Sigmoid colon (tissue), 6 donors: ENCODE measurements at regions not wholly inside any gene's neighbourhood (a gene's known extent, or its start where the extent isn't known, plus 50 kb on each side); places are given as distances from the start of the nearest gene placed in this dataset.
A peak's percentile ranks its signal among the peaks of the same experiment; 100 is the strongest.
"Not testable (repeated sequence)": the region's sequence is repeated elsewhere in the genome, so short reads cannot be mapped to it uniquely, and the experiment has no call there.

Experiments used
- DNase-seq: peaks from one replicate; pipeline ENCODE4 v3.0.0-alpha.2; 2019
- H3K27ac ChIP-seq, 4 donors: fragments of 200-600 bp; sonication (generic); one replicate each; pipeline ENCODE4 v1.5.1; 2016 to 2019; ENCODE audit warnings: mild to moderate bottlenecking in 1 of 4
- H3K27me3 ChIP-seq, 3 donors: fragments of 200-600 bp; sonication (generic); one replicate each; pipeline ENCODE4 v1.5.1; 2019; ENCODE audit warnings: mild to moderate bottlenecking in 1 of 3
- H3K36me3 ChIP-seq, 4 donors: fragments of 200-600 bp; sonication (generic); one replicate each; pipeline ENCODE4 v1.5.1; 2016 to 2019
- H3K4me1 ChIP-seq, 4 donors: fragments of 200-600 bp; sonication (generic); one replicate each; pipeline ENCODE4 v1.5.1; 2017 to 2019
- H3K4me3 ChIP-seq, 4 donors: fragments of 200-600 bp; sonication (generic); one replicate each; pipeline ENCODE4 v1.5.1; 2017 to 2019; ENCODE audit warnings: mild to moderate bottlenecking in 2 of 4, moderate library complexity in 1 of 4
- H3K9me3 ChIP-seq, 4 donors: fragments of 200-600 bp in 3 of 4; sonication (generic) in 3 of 4; one replicate each; pipeline versions ENCODE4 v1.5.1 to v1.6.1; 2013 to 2019
- CTCF ChIP-seq, 4 experiments: fragments of 450-650 bp in 3 of 4; fragments of 200-600 bp in 1 of 4; IDR thresholded peaks; one replicate each; pipeline ENCODE4 v1.5.1; 2016 to 2019; ENCODE audit warnings: antibody characterized with exemption in 4 of 4, mild to moderate bottlenecking in 3 of 4, moderate library complexity in 2 of 4
- EP300 ChIP-seq, 4 donors: sonication (generic); formaldehyde crosslinking; IDR thresholded peaks; one replicate each; pipeline ENCODE4 v1.6.1; 2017; ENCODE audit warnings: antibody characterized with exemption in 4 of 4
- POLR2A ChIP-seq, 2 donors: fragments of 450-650 bp; IDR thresholded peaks; one replicate each; pipeline ENCODE4 v1.6.1; 2016; ENCODE audit warnings: antibody characterized with exemption in 2 of 2, mild to moderate bottlenecking in 2 of 2, moderate library complexity in 2 of 2
- POLR2AphosphoS5 ChIP-seq, 4 donors: sonication (generic); formaldehyde crosslinking; IDR thresholded peaks; one replicate each; pipeline ENCODE4 v1.6.1; 2017; ENCODE audit warnings: antibody characterized with exemption in 4 of 4
- WGBS, 2 donors: extraction: QIAGEN DNeasy Blood & Tissue Kit; methylation state at CpG; one replicate each; pipeline ENCODE4 v1.1.7; 2013; 5-methylcytosine and 5-hydroxymethylcytosine counted together
- intact Hi-C: fragments of 100-400 bp; cut with DNase I; formaldehyde crosslinking; loops from one replicate; pipeline ENCODE4 v1.15.1; 2023
- donor health status: healthy with polysubstance abuse.
- donor health status: healthy.

GRCh38 chr1:232421143-232421796 is 208.7 kb downstream of the SIPA1L2 start:
- Histone ChIP-seq H3K27me3 (no peaks in the 10 kb centered on the region), H3K36me3 (peaks cover 0 to 82% (median 5%) of the 10 kb centered on the region in 4 donors), H3K27ac (no peak overlapping the region), H3K4me1 (no peaks in the 10 kb centered on the region), H3K4me3 (no peak overlapping the region), H3K9me3 (no peaks in the 10 kb centered on the region)
- no peak for DNase-seq
- TF ChIP-seq EP300 (IDR thresholded peaks at IDR 0.05) (no peak), CTCF (IDR thresholded peaks at IDR 0.05) (no peak), POLR2A (IDR thresholded peaks at IDR 0.05) (no peak), POLR2AphosphoS5 (IDR thresholded peaks at IDR 0.05) (no peak)
- WGBS, 2 donors: 30 to 72% methylated on average over 9 of the region's 9 CpGs
- intact Hi-C loops: no loop called here

DNA sequence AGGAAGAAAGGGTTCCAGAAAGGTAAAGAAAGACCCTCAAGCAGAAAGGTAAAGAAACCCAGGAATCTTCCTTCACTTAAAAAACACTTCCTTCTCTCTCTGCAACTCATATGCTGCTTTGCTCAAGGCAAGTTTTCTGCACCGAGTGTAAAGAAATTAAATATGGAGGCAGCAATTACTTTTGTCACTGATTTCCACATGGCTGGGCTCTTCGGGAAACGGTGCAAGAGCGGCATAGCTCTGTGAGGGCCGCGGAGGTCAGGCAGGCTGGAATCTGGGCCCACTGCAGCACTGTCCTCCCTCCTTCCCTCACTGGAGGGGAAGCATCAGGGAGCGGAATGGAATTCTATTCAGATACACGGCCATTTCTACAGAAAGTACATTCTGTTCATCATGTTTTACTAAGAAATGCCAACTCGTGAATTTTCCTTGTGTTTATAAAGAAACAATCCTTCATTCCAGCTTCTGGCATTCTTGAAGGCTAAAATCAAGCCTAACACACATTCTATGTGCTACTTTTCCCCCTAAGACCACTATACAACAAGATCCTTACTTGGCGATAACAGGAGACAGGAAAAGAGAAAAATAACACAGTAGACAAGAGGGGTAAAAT is 212.2 kb downstream of the SIPA1L2 start:
- Histone ChIP-seq H3K27ac (peak overlapping the region in 2 of 4 donors; percentile 32 to 58), H3K4me1 (no peaks in the 10 kb centered on the region), H3K27me3 (no peaks in the 10 kb centered on the region), H3K36me3 (peaks cover 0 to 84% (median 20%) of the 10 kb centered on the region in 4 donors), H3K4me3 (no peak overlapping the region), H3K9me3 (no peaks in the 10 kb centered on the region)
- intact Hi-C loops: no loop called here
- TF ChIP-seq EP300 (IDR thresholded peaks at IDR 0.05) (no peak), CTCF (IDR thresholded peaks at IDR 0.05) (no peak), POLR2A (IDR thresholded peaks at IDR 0.05) (no peak), POLR2AphosphoS5 (IDR thresholded peaks at IDR 0.05) (peak in 1 of 4 donors; percentile 11)
- 90 to 94% methylated on average over 10 of the region's 10 CpGs for WGBS, 2 donors
- DNase-seq: no peak

GRCh38 chr1:232416026-232416568 is 213.8 kb downstream of the SIPA1L2 start:
- intact Hi-C loops: no loop called here
- H3K4me1 ChIP-seq: no peaks in the 10 kb centered on the region
- no peaks in the 10 kb centered on the region for H3K9me3 ChIP-seq
- no peak for DNase-seq
- H3K4me3 ChIP-seq: no peak overlapping the region
- H3K27me3 ChIP-seq: no peaks in the 10 kb centered on the region
- peaks cover 0 to 76% (median 22%) of the 10 kb centered on the region in 4 donors for H3K36me3 ChIP-seq
- whole genome bisulfite sequencing, 2 donors: 80 to 93% methylated on average over 8 of the region's 8 CpGs
- no peak overlapping the region for H3K27ac ChIP-seq
- no peak for TF ChIP-seq POLR2A (IDR thresholded peaks at IDR 0.05)
- no peak for TF ChIP-seq EP300 (IDR thresholded peaks at IDR 0.05)
- no peak for TF ChIP-seq CTCF (IDR thresholded peaks at IDR 0.05)
- no peak for TF ChIP-seq POLR2AphosphoS5 (IDR thresholded peaks at IDR 0.05)

GRCh38 chr1:232415481-232415880 is 214.5 kb downstream of the SIPA1L2 start:
- H3K4me3 ChIP-seq, intact Hi-C loops, DNase-seq, H3K27ac ChIP-seq, H3K27me3 ChIP-seq, H3K4me1 ChIP-seq, H3K9me3 ChIP-seq: not testable (repeated sequence)
- 88 to 93% methylated on average over 10 of the region's 10 CpGs for WGBS, 2 donors
- H3K36me3 ChIP-seq: peaks cover 0 to 76% (median 24%) of the 10 kb centered on the region in 4 donors

- Histone ChIP-seq H3K27ac (no peak overlapping the region), H3K27me3 (no peaks in the 10 kb centered on the region), H3K4me1 (no peaks in the 10 kb centered on the region), H3K9me3 (peaks cover 0 to 8% (median 0%) of the 10 kb centered on the region in 4 donors), H3K4me3 (no peak overlapping the region), H3K36me3 (peaks cover 0 to 80% (median 27%) of the 10 kb centered on the region in 4 donors)
- WGBS, 2 donors: 95 to 97% methylated on average over 7 of the region's 7 CpGs
- intact Hi-C loops: no loop called here
- no peak for TF ChIP-seq POLR2A (IDR thresholded peaks at IDR 0.05)
- no peak for DNase-seq
Measured at GRCh38 chr1:232414100-232414499, 215.8 kb downstream of the SIPA1L2 start.
